ENCODE measurements at regions not wholly inside any gene's neighbourhood (a gene's known extent, or its start where the extent isn't known, plus 50 kb on each side); places are given as distances from the start of the nearest gene placed in this dataset.

DNA sequence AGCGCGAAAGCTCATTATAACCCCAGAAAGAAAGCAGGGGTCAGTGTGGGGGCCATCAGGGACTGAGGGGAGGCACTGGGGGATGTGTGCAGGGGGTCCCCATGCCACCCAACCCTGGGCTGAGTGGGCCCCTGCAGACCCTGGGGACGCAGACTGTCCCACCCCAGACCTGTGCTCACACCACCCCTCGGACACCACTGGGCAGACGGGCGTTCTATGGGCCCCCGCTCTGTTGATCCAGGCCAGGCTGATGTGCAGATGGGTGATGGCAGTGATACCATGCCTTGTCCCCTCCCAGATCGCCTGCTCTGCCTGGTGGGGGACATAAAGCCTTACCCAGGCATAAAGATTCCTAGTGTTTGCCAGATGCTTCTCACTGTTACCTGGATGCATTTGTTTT is 259.7 kb upstream of the TLE3 start:
- TF ChIP-seq, protein P1, sequence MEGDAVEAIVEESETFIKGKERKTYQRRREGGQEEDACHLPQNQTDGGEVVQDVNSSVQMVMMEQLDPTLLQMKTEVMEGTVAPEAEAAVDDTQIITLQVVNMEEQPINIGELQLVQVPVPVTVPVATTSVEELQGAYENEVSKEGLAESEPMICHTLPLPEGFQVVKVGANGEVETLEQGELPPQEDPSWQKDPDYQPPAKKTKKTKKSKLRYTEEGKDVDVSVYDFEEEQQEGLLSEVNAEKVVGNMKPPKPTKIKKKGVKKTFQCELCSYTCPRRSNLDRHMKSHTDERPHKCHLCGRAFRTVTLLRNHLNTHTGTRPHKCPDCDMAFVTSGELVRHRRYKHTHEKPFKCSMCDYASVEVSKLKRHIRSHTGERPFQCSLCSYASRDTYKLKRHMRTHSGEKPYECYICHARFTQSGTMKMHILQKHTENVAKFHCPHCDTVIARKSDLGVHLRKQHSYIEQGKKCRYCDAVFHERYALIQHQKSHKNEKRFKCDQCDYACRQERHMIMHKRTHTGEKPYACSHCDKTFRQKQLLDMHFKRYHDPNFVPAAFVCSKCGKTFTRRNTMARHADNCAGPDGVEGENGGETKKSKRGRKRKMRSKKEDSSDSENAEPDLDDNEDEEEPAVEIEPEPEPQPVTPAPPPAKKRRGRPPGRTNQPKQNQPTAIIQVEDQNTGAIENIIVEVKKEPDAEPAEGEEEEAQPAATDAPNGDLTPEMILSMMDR (IDR thresholded peaks at IDR 0.05): no peak
- no peak for TF ChIP-seq POLR2AphosphoS5 (IDR thresholded peaks at IDR 0.05)
- no peak for TF ChIP-seq EP300 (IDR thresholded peaks at IDR 0.05)
- TF ChIP-seq POLR2A (IDR thresholded peaks at IDR 0.05): no peak

Measured in stomach (tissue), 4 donors.